GM10266 (cell line): ENCODE measurements at regions not wholly inside any gene's neighbourhood (a gene's known extent, or its start where the extent isn't known, plus 50 kb on each side); places are given as distances from the start of the nearest gene placed in this dataset.

Experiments used
- DNase-seq: peaks from one replicate; pipeline ENCODE4 v3.0.0; 2012; ENCODE audit errors: extremely low spot score
- CTCF ChIP-seq: IDR thresholded peaks from 2 replicates; pipeline ENCODE4 v1.5.1; 2012; ENCODE audit warnings: mild to moderate bottlenecking, low read depth; ENCODE audit not compliant: control insufficient read depth, insufficient read depth; ENCODE audit errors: missing control alignments

DNA sequence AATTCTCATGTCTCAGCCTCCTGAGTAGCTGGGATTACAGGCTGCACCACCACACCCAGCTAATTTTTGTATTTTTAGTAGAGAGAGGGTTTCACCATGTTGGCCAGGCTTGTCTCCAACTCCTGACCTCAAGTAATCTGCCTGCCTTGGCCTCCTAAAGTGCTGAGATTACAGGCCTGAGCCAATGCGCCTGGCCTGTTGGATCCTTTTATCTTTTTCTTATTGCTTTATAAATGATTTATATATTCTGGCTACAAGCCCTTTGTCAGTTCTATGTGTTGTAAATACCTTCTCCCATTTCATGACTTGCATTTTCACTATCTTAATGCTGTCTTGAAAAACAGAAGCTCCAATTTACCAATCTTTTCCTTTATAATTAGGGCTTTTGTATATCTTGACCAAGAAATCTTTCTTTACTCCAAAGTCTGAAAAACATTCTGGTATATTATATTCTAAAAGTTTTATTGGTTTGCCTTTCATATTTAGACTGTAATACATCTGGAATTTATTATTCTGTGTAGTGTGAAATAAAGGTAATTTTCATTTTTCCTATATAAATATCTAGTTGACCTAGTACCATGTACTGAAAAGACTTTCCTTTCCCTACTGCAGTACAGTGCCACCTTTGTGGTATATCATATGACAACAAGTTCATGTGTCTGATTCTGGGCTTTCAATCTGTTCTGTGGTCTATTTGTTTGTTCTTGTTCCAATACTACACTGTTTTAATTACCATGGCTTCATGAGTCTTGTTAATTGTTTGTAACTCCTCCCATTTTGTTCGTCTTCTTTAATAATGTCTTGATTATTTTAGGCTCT is 52.9 kb upstream of the RNU6-1 start:
- no peak for TF ChIP-seq CTCF
- no peak for DNase-seq

GRCh38 chr15:67895237-67895636 is 55.4 kb upstream of the RNU6-1 start:
- no peak for DNase-seq
- no peak for TF ChIP-seq CTCF

DNA sequence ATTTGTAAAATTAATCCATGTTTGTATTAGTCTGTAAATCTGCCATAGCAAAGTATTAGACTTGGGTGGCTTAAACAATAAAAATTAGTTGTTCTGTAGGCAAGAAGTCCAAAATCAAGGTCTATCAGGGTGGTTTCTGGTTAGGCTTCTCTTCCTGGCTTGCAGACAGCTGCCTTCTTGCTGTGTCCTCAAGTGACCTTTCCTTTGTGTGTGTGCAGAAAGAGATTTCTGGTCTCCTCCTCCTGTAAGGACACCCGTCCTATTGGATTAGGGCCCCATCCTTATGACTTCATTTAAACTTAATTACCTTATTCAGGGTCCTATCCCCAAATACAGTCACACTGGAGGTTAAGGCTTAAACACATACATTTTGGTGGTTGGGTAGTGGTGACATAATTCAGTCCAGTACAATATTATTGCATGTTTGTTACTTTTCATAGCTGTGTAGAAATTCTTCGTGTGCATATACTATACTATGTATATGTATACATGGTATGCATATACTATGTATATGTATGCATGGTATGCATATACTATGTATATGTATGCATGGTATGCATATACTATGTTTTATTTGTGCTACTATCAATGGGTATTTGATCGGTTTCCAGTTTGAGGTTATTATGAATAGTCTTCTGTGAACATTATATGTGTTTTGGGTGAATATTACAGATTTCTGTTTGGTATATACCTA is 57.9 kb upstream of the RNU6-1 start:
- DNase-seq = no peak

GRCh38 chr15:67899596-67900283 is 59.9 kb upstream of the RNU6-1 start:
- no peak for TF ChIP-seq CTCF

More for the DNA sequence above, 57.9 kb upstream of the RNU6-1 start:
- no peak for TF ChIP-seq CTCF

GRCh38 chr15:67900621-67901147 is 60.8 kb upstream of the RNU6-1 start:
- DNase-seq = no peak
- TF ChIP-seq CTCF = no peak

More at GRCh38 chr15:67899596-67900283, 59.9 kb upstream of the RNU6-1 start:
- no peak for DNase-seq

GRCh38 chr15:67901922-67902321 is 62.1 kb upstream of the RNU6-1 start:
- no peak for TF ChIP-seq CTCF
- no peak for DNase-seq

DNA sequence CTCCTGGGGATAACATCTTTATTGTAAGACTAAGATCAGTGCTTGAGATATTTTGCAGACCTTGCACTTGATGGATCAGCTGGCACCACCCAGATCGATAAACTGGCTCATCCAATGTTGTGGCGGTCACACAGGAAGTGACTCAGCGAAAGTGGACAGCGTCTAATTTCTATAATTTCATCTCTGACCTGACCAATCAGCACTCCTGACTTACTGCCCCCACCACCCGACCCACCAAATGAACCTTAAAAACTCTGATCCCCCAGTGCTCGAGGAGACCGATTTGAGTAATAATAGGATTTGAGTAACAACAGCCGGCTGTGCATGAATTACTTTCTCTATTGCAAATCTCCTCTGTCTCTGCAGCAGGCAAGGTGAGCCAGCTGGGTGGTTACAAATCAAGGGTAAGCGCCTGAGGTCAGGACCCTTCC is 62.7 kb upstream of the RNU6-1 start:
- no peak for DNase-seq

More for the DNA sequence above, 62.7 kb upstream of the RNU6-1 start:
- TF ChIP-seq CTCF = no peak
